Activated CD8-positive, alpha-beta memory T cell treated with anti-CD3 and anti-CD28 coated beads, Interleukin-2, amount 10 ng/mL, durations not matched to agents 7 days and 5 days (primary cell): ENCODE measurements at regions not wholly inside any gene's neighbourhood (a gene's known extent, or its start where the extent isn't known, plus 50 kb on each side); places are given as distances from the start of the nearest gene placed in this dataset.

Experiments used
- ATAC-seq: fragments of 150-1000 bp; cut with Tn5 transposase; one replicate; pipeline ENCODE4 v1.10.0; 2021; ENCODE audit warnings: moderate library complexity
- CTCF ChIA-PET: fragments of 350-600 bp; sonication (Branson Sonifier 250); formaldehyde crosslinking; loops from one replicate; lab custom pipeline; 2021; ENCODE audit warnings: antibody characterized with exemption; lab: Charles Lee
- DNase-seq: peaks from one replicate; pipeline ENCODE4 v3.0.0-alpha.2; 2020
- H3K27ac Mint-ChIP-seq: one replicate; pipeline ENCODE4 v1.8.0; 2021; ENCODE audit warnings: mild to moderate bottlenecking, mixed read lengths
- H3K27me3 Mint-ChIP-seq: one replicate; pipeline ENCODE4 v1.8.0; 2021; ENCODE audit warnings: mixed read lengths
- H3K36me3 Mint-ChIP-seq: one replicate; pipeline ENCODE4 v1.8.0; 2021; ENCODE audit warnings: mild to moderate bottlenecking, mixed read lengths
- H3K4me1 Mint-ChIP-seq: one replicate; pipeline ENCODE4 v1.8.0; 2021; ENCODE audit warnings: mixed read lengths
- H3K4me3 Mint-ChIP-seq: one replicate; pipeline ENCODE4 v1.8.0; 2021; ENCODE audit warnings: mild to moderate bottlenecking, moderate library complexity, mixed read lengths
- H3K9me3 Mint-ChIP-seq: one replicate; pipeline ENCODE4 v1.8.0; 2022; ENCODE audit warnings: low read depth, mixed read lengths

GRCh38 chr10:112898540-112899390 lies 51.3 kb upstream of the TCF7L2 start:
- H3K9me3 Mint-ChIP-seq: no peaks in the 10 kb centered on the region
- no peaks in the 10 kb centered on the region for H3K36me3 Mint-ChIP-seq
- H3K4me1 Mint-ChIP-seq: no peaks in the 10 kb centered on the region
- H3K27ac Mint-ChIP-seq: no peak overlapping the region
- no peak for DNase-seq
- CTCF ChIA-PET: no interaction called here
- no peak overlapping the region for H3K4me3 Mint-ChIP-seq
- no peaks in the 10 kb centered on the region for H3K27me3 Mint-ChIP-seq
- ATAC-seq: no peak

DNA sequence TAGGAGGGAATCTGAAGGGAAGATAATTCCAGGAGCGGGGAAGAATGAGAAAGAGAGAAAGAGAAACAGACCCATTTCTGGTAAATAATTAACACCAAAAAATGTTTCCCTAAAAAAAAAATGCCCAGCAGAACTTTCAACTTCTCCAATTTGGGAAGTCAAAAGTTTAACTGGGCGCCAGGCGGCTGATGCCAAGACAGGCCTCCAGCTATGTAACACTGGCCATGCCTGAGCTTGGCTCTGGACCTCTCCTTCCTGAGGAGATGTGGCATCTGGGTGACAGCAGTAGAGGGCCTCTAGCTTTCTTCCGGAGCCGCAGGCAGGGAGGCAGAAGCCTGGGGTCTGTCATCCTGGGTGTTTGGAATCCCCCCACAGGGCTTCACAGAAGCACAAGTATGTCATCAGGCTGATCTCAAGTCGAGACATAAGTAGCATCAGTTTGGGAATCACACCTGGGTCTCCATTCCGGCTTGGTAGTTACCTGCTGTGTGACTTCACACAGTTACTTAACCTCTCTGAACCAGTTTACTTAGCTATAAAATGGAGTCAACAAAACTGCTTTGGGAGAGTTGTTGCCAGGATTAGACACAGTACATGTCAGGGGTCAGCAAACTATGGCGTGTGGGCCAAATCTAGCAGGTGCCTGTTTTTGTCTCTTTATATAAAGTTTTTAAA lies 50.5 kb upstream of the TCF7L2 start:
- H3K27ac Mint-ChIP-seq: no peak overlapping the region
- H3K4me1 Mint-ChIP-seq: no peaks in the 10 kb centered on the region
- DNase-seq (no peak), ATAC-seq (no peak)
- H3K27me3 Mint-ChIP-seq: no peaks in the 10 kb centered on the region
- H3K36me3 Mint-ChIP-seq: no peaks in the 10 kb centered on the region
- H3K9me3 Mint-ChIP-seq: no peaks in the 10 kb centered on the region
- CTCF ChIA-PET: no interaction called here
- no peak overlapping the region for H3K4me3 Mint-ChIP-seq
